Right lung (tissue), 2 donors: ENCODE measurements at regions not wholly inside any gene's neighbourhood (a gene's known extent, or its start where the extent isn't known, plus 50 kb on each side); places are given as distances from the start of the nearest gene placed in this dataset.
"Not testable (repeated sequence)": the region's sequence is repeated elsewhere in the genome, so short reads cannot be mapped to it uniquely, and the experiment has no call there.

Experiments used
- DNase-seq, 2 donors: peaks; one replicate each; pipeline ENCODE4 v3.0.0-alpha.2; 2013

DNA sequence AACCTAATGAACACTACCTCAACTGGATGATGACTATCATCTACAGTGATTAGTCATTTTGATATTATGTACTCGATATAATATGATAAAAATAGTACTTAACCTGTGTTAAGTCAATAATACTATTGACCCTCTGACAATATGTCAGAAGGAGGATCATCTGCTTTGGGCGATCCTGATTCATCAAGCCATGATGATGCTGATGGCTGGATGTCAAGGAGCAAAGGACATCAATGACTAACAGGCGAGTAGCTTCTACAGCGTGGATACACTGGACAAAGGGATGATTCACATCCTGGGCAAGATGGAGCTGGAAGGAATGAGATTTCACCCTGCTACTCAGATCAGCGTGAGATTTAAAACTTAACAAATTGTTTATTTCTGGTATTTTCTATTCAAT lies 94.4 kb upstream of the SKAP2 start:
- DNase-seq: no peak

DNA sequence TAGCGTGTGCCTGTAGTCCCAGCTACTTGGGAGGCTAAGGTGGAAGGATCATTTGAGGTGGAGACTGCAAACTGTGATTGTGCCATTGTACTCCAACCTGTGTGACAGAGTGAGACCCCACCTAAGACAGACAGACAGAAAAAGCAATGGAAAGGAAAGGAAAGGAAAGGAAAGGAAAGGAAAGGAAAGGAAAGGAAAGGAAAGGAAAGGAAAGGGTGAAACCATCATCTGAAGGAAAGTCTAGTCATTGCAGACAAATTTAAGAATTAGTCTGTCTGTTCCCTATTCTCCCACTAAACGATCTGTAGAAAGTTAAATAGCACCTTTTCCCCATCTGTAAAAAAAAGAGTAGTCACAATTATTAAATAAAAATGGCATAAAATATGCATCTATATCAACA lies 91.1 kb upstream of the SKAP2 start:
- DNase-seq: no peak

DNA sequence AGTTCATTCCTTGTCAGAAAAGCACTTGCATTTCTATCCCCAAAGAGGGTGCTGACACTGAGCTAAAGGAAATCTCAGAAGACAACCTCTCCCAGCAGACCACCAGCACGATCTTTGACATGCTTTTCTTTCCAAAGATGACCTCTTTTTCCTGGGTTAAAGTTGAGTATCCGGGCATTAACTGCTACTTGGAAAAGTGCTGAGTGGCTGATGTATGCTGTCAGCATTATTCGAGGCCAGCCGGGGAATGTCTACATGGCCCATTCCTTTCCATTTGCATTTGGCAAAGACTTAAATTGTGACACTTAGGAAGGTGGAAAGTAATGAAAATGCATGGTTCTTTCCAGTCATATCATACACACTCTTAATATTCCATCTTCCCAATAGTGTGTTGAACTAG lies 90.6 kb upstream of the SKAP2 start:
- DNase-seq: peak; percentile 84 to 85

DNA sequence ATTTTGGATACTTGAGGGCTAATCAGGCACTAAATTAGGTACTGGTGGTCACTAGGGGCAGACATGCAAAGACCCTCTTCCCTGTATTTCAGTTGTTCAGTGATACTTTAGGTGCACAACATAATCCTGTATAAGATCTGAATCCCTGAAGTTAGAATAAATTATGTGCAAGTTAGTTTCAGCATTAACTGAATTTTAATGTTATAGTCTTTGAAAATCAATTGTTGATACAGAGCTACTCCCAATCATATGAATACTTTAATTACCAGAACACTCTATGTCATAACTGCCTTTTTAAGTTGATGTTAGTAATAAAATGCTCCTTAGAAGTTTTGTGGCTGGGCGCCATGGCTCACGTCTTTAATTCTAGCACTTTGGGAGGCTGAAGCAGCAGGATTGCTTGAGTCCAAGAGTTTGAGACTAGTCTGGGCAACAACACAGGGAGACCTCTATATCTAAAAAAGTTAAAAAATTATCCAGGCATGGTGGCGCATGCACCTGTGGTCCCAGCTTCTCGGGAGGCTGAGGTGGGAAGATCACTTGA lies 87.1 kb upstream of the SKAP2 start:
- peak in 1 of 2 donors; percentile 41 for DNase-seq

DNA sequence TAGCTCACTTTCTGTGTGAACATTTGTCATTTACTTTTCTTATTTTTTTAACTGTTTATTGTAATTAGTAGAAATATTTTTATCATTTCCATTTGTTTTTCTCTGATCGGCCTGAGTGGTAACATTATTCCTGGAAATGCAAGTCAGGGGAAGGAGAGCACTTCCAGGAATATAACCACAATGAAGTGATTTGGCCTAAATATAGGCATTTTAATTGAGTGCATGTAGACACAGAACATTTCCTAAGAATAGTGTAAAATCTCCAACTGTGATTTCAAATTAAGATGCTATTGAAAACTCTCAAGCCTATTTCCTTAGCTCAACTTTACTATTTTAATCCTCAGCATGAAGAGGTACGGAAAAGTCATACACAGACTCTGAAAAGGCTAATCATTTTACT lies 86.5 kb upstream of the SKAP2 start:
- peak; percentile 72 to 80 for DNase-seq

DNA sequence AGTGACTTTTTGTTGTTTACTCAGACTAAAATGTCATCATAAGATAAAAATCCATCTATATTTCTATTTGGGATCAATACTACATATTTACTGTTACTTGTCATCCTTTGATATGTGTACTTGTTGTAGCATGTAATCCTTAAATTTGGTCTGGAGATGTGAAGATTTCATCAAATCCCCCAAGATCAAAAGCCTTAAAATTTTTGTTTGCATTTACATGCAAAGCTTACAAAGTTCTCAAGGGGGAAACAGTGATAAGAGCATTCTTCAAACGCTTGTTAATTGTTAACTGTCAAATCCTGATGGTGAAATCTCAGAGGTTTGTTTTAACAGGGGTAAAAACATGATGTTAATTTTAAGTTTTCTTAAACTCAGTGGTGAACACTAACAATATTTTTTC lies 84.9 kb upstream of the SKAP2 start:
- DNase-seq: no peak

DNA sequence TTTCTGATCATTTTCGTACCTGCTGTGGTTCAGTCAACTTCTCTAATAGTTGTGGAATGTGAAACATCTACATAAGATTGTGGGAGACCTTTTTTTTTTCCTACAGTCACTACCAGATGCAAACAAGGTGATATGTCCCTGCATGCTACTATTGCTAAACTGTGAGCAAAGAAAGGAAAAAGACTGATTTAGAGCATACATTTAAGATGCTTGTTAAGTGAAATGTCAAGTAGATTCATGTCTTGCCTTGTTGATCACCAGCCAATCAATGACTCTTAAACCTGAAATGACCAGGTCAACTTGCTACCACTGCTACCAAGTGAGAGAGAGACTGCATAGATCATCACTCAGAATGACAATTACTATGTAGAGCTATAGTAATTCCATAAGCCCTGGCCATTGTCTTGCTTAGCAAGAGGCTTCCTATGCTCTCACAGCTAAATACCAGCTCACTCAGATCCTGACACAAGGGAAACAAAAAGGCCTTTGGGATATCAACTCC lies 84.3 kb upstream of the SKAP2 start:
- DNase-seq: no peak

DNA sequence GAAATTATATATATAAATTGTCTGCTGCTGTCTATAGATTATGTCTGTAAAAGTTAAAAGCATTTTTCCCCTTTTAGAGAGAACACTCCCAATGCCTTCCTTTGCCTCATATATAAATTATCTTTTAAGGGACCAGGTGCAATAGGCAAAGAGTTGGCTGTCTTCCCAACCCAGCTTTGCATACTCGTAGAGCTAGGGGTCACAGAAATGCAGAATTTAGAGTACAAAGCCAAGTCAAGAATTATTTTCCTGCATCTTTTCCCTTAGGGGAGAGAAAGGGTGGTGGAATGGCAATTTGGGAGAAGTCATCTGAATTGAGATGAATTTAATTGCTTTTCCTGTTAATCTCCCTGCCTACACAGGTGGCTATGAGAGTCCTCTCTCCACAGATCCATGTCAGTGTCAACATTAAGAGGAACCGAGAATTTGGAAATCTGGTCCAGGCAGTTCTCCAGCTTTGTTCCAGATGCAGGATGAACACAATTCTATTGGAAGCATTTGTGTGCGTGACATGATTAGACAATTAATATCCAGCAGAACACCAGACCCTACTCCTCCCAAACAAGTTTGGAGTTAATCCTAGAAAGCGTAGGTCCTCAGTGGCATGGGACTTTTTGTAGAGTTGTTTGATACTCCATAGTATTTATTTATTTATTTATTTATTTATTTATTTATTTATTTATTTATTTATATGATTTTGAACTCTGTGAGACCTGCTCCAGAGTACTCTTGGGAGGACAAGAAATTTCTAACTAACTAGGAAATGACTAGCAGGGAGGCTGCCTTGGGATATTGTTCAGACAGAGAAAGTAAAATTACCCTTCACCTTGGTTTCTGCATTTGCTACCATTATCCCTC lies 80.3 kb upstream of the SKAP2 start:
- no peak for DNase-seq

DNA sequence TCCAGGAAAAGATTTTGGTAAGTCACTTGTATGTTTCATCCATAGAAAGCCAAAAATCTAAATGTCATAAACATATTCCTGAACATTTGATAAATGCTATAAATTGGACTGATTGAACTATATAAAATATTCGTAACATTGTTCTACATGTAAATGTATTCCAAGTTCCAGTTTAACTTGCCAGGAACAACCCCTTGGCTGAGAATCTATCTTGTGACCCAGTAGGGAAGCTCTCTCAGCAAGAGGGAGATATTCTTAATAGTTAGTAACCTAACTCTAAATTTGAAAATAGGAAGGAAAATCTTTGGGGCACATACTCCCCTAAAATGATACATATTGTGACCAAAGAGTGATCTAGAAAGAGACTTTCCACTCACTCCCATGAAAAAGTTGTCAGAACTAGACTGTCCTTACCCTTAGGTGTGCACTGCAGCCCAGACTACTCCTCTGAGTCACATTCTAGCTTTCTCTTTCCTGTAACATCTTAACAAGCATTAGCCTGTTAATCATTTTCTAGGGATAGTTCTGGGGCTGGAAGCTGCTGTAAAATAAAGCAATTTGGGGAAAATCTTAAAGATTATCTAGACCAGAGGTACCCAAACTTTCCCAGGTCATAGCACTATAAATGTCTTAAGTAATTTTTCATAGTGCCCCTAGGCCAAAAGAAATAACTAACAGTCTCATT lies 73.7 kb upstream of the SKAP2 start:
- no peak for DNase-seq

DNA sequence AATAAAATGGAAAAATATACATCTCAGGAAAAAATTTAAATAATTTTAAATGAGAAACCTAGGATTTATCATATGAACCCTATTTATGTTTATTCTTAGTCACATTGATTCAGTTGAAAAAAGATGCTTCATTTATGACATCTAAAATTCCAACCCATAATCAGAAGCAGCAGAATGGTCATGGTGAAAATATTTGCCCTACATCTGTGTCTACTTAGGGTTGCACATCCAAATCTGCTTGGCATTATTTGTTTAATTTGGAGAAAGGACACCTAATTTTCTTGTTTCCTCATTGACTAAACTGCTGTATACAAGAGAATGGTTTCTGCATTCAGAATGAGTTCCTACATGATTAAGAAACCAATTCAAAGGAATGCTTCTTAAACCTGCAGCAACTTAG lies 72.9 kb upstream of the SKAP2 start:
- DNase-seq: no peak

DNA sequence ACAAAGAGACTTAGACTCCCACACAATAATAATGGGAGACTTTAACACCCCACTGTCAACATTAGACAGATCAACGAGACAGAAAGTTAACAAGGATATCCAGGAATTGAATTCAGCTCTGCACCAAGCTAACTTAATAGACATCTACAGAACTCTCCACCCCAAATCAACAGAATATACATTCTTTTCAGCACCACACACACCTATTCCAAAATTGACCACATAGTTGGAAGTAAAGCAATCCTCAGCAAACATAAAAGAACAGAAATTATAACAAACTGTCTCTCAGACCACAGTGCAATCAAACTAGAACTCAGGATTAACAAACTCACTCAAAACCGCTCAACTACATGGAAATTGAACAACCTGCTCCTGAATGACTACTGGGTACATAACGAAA lies 68.2 kb upstream of the SKAP2 start:
- not testable (repeated sequence) for DNase-seq

DNA sequence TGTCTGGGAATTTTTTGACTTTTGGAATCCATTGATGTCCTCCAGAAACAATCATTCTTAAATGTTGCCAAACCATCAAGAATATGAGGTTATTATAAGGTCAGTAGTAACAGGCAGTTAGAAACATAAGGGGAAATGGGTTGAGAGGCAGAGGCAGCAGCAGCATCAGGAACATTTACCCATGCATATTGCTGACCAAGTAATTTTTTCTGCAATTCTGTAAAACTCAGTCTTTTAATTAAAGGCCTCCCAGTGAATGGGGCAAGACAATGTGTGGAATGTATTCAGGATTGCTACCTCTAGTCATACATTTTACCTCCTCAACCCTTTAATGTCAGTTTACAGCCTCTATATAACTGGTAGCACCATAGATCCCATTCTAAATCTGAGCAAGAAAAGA lies 66.5 kb upstream of the SKAP2 start:
- DNase-seq: no peak

DNA sequence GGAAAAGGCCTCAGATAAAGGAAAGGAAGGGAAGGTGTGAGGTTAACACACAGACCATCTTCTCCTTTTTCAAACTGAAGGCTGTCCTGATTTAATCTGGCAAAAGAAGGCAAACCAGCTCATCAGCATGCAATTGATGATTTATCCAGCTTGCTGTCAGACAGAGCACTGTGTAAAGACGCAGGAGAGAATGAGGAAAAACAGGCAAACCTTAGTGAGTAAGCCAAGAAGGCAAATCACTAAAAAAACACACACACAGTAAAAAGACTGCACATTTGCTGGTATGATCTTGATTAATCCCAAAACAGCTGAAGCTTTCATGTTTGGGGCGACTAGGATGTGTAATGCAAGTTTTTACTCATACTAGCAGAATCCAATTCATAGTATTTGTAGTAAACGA lies 65.8 kb upstream of the SKAP2 start:
- no peak for DNase-seq

DNA sequence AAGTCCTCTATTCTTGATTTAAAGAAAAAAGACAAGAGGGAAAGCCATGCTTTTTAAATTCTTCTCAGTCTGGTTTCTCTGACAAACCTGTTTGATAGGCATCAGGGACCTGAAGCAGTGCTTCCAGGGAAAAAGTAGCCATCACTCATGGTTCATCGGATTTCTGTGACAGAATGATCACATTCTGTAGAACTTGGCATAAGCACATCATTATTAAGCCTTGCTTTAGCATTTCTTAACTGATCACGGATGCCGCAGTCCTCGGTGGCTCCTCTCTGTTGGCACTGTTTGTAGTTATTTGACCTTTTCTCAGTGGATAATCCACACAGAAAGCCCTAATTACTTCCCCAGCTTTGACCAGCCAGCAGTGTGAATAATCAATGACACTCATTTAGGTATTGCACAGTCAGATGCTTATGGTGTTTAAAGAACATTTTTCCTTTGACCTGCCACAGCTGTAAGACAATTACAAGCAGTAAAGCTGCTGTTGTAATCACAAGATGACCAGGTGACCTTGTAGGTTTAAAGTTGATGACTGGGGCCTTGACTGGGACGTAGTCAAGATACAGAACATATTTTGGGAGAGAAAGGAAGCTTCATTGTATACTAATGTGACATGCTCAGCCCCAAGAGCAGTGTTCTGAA lies 64.4 kb upstream of the SKAP2 start:
- DNase-seq: no peak

DNA sequence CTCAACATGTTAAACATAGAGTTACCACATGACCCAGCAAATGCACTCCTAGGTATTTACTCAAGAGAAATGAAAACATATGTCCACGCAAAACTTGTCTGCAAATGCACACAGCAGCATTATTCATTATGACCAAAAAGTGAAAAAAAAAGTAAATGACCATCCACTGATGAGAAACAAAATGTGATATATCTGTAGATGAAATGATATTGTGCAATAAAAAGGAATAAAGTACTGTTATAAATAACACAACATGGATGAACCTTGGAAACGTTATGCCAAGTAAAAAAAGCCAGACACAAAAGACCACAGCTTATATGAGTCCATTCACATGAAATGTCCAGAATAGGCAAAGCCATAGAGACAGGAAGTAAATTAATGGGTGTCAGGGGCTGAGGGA lies 61.4 kb upstream of the SKAP2 start:
- no peak for DNase-seq

DNA sequence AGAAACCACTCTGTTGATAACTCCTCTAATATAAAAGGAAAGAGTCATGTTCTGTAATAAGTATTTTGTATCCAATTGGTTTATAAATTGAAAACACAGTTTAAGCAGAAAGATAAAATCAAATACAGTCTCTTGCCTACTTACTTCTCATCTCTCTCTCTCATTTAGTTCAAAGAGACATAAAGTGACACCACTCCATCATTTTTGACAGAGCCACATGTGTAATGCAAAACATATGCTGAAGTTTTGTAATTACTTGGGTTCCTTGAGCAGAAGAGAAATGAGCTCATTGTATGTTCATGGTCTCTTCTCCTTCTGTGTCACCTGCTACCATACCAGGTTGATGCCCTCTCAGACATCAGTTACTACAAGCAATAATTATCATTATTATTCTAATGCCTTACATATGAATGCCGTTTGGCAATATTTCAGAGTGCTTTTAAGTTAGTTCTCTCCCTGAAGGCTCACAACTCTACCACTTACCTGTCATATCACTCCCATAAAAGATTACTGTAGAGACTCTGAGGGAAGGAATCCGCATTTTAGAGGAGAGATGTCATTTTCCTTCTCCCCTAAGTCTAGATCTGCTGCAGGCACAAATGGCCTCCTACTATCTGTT lies 59.9 kb upstream of the SKAP2 start:
- no peak for DNase-seq

DNA sequence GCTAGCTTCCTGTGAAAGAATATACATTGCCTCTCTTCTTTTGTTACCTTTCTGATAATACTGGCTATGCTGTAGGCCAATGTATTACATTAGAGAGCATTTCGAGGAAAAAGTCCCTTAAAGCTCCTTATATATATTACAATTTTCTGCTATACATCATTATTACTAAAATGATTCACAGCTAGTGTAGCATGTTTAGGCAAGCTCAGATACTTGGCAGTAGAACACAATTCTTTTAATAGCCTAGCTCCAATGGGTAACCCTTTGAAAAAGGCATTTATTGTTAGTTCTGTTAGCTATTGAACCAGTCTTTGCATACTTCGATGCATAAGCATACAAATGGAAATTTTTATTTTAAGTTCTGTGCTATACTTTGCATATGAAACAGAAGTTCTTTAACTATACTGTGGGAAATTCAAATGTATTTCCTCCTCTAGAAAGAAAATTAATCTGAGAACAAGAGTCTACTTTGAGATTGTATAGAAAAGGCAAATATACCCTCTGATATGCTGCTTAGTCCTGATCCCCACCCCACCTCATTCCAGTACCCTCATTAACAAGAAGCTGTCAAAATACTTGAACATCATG lies 55.6 kb upstream of the SKAP2 start:
- DNase-seq: no peak

DNA sequence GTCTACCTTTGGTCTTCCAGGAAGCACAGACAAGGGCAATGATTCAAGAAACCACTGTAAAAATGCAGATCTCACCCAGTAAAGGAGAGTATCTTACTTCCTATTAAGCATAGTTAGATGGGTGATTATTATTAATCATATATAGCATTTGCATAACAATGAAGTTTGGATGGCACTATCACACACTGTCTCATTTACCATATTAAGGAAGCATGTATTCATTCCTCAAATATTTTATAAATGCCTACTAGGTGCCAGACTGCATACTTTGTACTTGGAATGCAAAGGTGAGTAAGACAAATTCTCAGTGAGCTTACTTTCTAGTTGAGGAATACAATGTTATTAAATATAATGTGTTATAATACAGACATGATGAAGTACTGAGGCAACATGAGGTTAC lies 53.9 kb upstream of the SKAP2 start:
- no peak for DNase-seq

DNA sequence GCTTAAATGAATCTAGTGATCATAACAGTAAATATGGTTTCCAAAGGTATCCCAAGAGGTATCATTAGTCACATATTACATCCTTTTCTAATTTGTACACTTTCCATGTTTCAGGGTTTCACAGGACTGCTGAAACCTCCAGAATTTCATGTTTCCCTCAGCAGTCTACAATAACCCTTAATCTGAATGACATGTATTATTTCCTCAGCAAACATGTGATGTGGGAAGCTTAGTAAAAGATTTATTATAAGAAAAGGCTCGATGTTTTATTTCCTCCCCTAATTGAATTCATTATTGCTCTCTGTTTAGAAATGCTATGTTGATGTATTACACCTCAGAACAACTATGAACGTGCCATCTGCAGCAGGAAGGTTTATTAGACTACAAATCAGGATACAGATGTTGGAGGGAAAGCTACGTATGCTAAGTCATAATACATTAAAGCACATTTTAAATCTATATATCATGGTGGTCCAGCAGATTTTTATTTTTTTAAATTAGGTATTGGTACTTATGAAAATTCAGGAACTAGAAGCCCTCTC lies 52.5 kb upstream of the SKAP2 start:
- no peak for DNase-seq

DNA sequence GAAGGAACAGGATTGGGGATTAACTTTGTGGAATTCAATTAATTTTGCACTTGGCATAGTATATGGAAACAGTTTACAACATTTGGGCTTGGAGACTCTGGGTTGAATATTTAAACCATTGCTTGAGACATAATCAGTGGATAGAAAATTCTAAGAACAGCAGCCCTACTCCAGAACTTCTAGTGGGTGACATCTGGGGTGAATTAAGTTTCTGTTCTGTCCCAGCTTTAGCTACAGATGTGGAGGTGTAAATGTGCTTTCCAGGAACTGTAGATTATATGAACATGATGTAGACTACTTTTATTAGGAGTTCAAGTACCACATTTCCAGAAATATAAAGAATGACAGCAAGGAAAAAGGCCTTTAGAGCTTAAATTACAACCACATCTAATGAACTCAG lies 51.9 kb upstream of the SKAP2 start:
- no peak for DNase-seq
